IMR-90 (cell line): ENCODE measurements at regions not wholly inside any gene's neighbourhood (a gene's known extent, or its start where the extent isn't known, plus 50 kb on each side); places are given as distances from the start of the nearest gene placed in this dataset.

Source experiments
- ATAC-seq: fragments of 200-7000 bp; cut with Tn5 transposase; 2 replicates; pipeline ENCODE4 v1.9.1; 2020; ENCODE audit warnings: low read depth, mild to moderate bottlenecking, moderate library complexity
- BruUV-seq: library from RNA; stranded (reverse); fragments of 400-500 nt; replicated peaks from 2 replicates; lab custom pipeline; 2021; lab: Mats Ljungman, UMichigan
- CTCF ChIA-PET: fragments of 300-600 bp; formaldehyde crosslinking; extraction: SDS; loops from one replicate; lab custom pipeline; 2021; ENCODE audit warnings: antibody characterized with exemption; lab: Yijun Ruan, JAX
- POLR2A ChIA-PET: fragments of 300-600 bp; sonication (Branson Sonifier 250); formaldehyde crosslinking; loops from one replicate; lab custom pipeline; 2022; ENCODE audit warnings: antibody characterized with exemption; ENCODE audit not compliant: unreplicated experiment; lab: Charles Lee
- DNase-seq: peaks from one replicate; pipeline ENCODE4 v3.0.0; 2013
- H2AFZ ChIP-seq: replicated peaks from 2 replicates; pipeline ENCODE3; 2013; ENCODE audit warnings: low read length, mild to moderate bottlenecking; ENCODE audit not compliant: poor library complexity
- H2AK5ac ChIP-seq: 2 replicates; pipeline ENCODE4 v1.6.1; 2013; ENCODE audit warnings: low read depth, low read length, inconsistent platforms
- H2AK9ac ChIP-seq: replicated peaks from 2 replicates; pipeline ENCODE3; 2013; ENCODE audit warnings: mild to moderate bottlenecking, low read depth, low read length, moderate library complexity; ENCODE audit not compliant: poor library complexity
- H2BK120ac ChIP-seq: 2 replicates; pipeline ENCODE4 v1.6.1; 2013; ENCODE audit warnings: low read depth, low read length, inconsistent platforms
- H2BK15ac ChIP-seq: 3 replicates; pipeline ENCODE4 v1.6.1; 2013; ENCODE audit warnings: low read depth, low read length, inconsistent platforms
- H2BK20ac ChIP-seq: 2 replicates; pipeline ENCODE4 v1.6.1; 2013; ENCODE audit warnings: low read depth, mild to moderate bottlenecking, inconsistent platforms, low read length, moderate library complexity
- H2BK5ac ChIP-seq: 2 replicates; pipeline ENCODE4 v1.6.1; 2013; ENCODE audit warnings: mild to moderate bottlenecking, low read depth, low read length, inconsistent platforms; ENCODE audit not compliant: poor library complexity, severe bottlenecking
- H3K14ac ChIP-seq: replicated peaks from 2 replicates; pipeline ENCODE4 v1.6.1; 2013; ENCODE audit warnings: low read depth, low read length, inconsistent platforms
- H3K18ac ChIP-seq: 2 replicates; pipeline ENCODE4 v1.6.1; 2013; ENCODE audit warnings: low read depth, low read length, control low read depth
- H3K23ac ChIP-seq: 2 replicates; pipeline ENCODE4 v1.6.1; 2013; ENCODE audit warnings: low read depth, low read length, inconsistent platforms
- H3K27ac ChIP-seq: 2 replicates; pipeline ENCODE4 v1.5.1; 2013; ENCODE audit warnings: mild to moderate bottlenecking, control low read depth, low read length; ENCODE audit not compliant: insufficient read depth
- H3K27me3 ChIP-seq: 2 replicates; pipeline ENCODE4 v1.6.1; 2013; ENCODE audit warnings: low read length; ENCODE audit not compliant: control insufficient read depth, insufficient read depth
- H3K36me3 ChIP-seq: 2 replicates; pipeline ENCODE4 v1.6.1; 2013; ENCODE audit warnings: low read length, mixed read lengths; ENCODE audit not compliant: control insufficient read depth, insufficient read depth
- H3K4ac ChIP-seq: 2 replicates; pipeline ENCODE4 v1.6.1; 2013; ENCODE audit warnings: low read depth, low read length, inconsistent platforms
- H3K4me1 ChIP-seq: 2 replicates; pipeline ENCODE4 v1.6.1; 2013; ENCODE audit warnings: low read length, mixed read lengths; ENCODE audit not compliant: control insufficient read depth, insufficient read depth
- H3K4me2 ChIP-seq: 2 replicates; pipeline ENCODE4 v1.6.1; 2013; ENCODE audit warnings: low read depth, mild to moderate bottlenecking, control low read depth, low read length, moderate library complexity
- H3K4me3 ChIP-seq: 2 replicates; pipeline ENCODE4 v1.5.1; 2013; ENCODE audit warnings: low read depth, mild to moderate bottlenecking, control low read depth, low read length, moderate library complexity; ENCODE audit not compliant: insufficient read depth
- H3K56ac ChIP-seq: 2 replicates; pipeline ENCODE4 v1.6.1; 2013; ENCODE audit warnings: low read length, inconsistent platforms; ENCODE audit not compliant: insufficient read depth; ENCODE audit errors: extremely low read depth
- H3K79me1 ChIP-seq, 2 experiments: 2 replicates each; pipeline ENCODE4 v1.6.1; 2013; ENCODE audit warnings: low read length in 2 of 2, inconsistent platforms in 1 of 2, low read depth in 1 of 2
- H3K9ac ChIP-seq: 2 replicates; pipeline ENCODE4 v1.6.1; 2013; ENCODE audit warnings: low read depth, low read length, control low read depth
- H3K9me1 ChIP-seq: 2 replicates; pipeline ENCODE4 v1.6.1; 2013; ENCODE audit warnings: low read length, inconsistent platforms; ENCODE audit not compliant: insufficient read depth
- H3K9me3 ChIP-seq: 2 replicates; pipeline ENCODE4 v1.6.1; 2013; ENCODE audit warnings: low read length; ENCODE audit not compliant: control insufficient read depth, insufficient read depth
- H4K20me1 ChIP-seq: 2 replicates; pipeline ENCODE4 v1.6.1; 2013; ENCODE audit warnings: low read length, inconsistent platforms; ENCODE audit not compliant: insufficient read depth
- H4K5ac ChIP-seq: 2 replicates; pipeline ENCODE4 v1.6.1; 2013; ENCODE audit warnings: mild to moderate bottlenecking, low read depth, low read length, control low read depth
- H4K8ac ChIP-seq, 2 experiments: 2 replicates each; pipeline ENCODE4 v1.6.1; 2013; ENCODE audit warnings: low read depth in 2 of 2, low read length in 2 of 2, control low read depth in 1 of 2, inconsistent platforms in 1 of 2
- H4K91ac ChIP-seq: 2 replicates; pipeline ENCODE4 v1.6.1; 2013; ENCODE audit warnings: low read depth, low read length, inconsistent platforms; ENCODE audit not compliant: insufficient read depth
- CHD1 ChIP-seq: IDR thresholded peaks from 2 replicates; pipeline ENCODE4 v1.6.1; 2012; ENCODE audit warnings: low read depth, low read length, improper control_type of control experiment
- CTCF ChIP-seq: conservative IDR thresholded peaks from 2 replicates; pipeline ENCODE4 v1.5.1; 2012; ENCODE audit warnings: mild to moderate bottlenecking, low read depth, low read length, improper control_type of control experiment
- MAZ ChIP-seq: IDR thresholded peaks from 2 replicates; pipeline ENCODE4 v1.6.1; 2012; ENCODE audit warnings: low read depth, mild to moderate bottlenecking, low read length, improper control_type of control experiment, moderate library complexity, borderline replicate concordance
- NFE2L2 ChIP-seq: fragments of 150-350 bp; IDR thresholded peaks from 2 replicates; pipeline ENCODE4 v1.6.1; 2016; ENCODE audit warnings: low read depth, mild to moderate bottlenecking, low read length
- RAD21 ChIP-seq: IDR thresholded peaks from 2 replicates; pipeline ENCODE4 v1.6.1; 2012; ENCODE audit warnings: low read length, improper control_type of control experiment
- RCOR1 ChIP-seq: IDR thresholded peaks from 2 replicates; pipeline ENCODE4 v1.6.1; 2012; ENCODE audit warnings: mild to moderate bottlenecking, low read length, improper control_type of control experiment; ENCODE audit not compliant: insufficient replicate concordance
- RFX5 ChIP-seq: IDR thresholded peaks from 2 replicates; pipeline ENCODE4 v1.8.0; 2012; ENCODE audit warnings: low read depth, mild to moderate bottlenecking, low read length, moderate library complexity
- SMC3 ChIP-seq: fragments of 150-350 bp; IDR thresholded peaks from 2 replicates; pipeline ENCODE4 v1.6.1; 2016; ENCODE audit warnings: low read depth, mild to moderate bottlenecking, antibody characterized with exemption, low read length, moderate library complexity
- USF2 ChIP-seq: fragments of 150-350 bp; IDR thresholded peaks from 2 replicates; pipeline ENCODE4 v1.6.1; 2017; ENCODE audit warnings: mild to moderate bottlenecking, antibody characterized with exemption, low read length, low read depth
- WGBS, 2 experiments: methylation state at CpG; one replicate each; pipeline versions ENCODE4 v1.1.5 to v1.1.7; 2013; ENCODE audit warnings: missing lambda C conversion rate in 2 of 2; ENCODE audit not compliant: insufficient read length in 1 of 2; ENCODE audit errors: extremely low coverage in 2 of 2; 5-methylcytosine and 5-hydroxymethylcytosine counted together
- dilution Hi-C: fragments of 300-500 bp; cut with HindIII; formaldehyde crosslinking; loops from one replicate; pipeline ENCODE4 v1.14.3; 2018; ENCODE audit warnings: low sequenced_read_pairs; ENCODE audit not compliant: unreplicated experiment
- in situ Hi-C: fragments of 300-500 bp; cut with MboI; formaldehyde crosslinking; loops from 3 replicates; pipeline ENCODE4 v1.14.3; 2019; ENCODE audit warnings: low sequenced_read_pairs, inconsistent platforms, mixed read lengths
- intact Hi-C: fragments of 100-400 bp; cut with micrococcal nuclease; formaldehyde crosslinking; loops from 2 replicates; pipeline ENCODE4 v1.10.0; 2022

GRCh38 chr15:37490707-37491106 is 390.4 kb upstream of the MEIS2 start:
- Histone ChIP-seq H3K27me3 (no peaks in the 10 kb centered on the region), H4K91ac (no peak overlapping the region), H2AFZ (no peak overlapping the region), H3K36me3 (no peaks in the 10 kb centered on the region), H2BK15ac (no peak overlapping the region), H2BK20ac (no peak overlapping the region), H2AK5ac (no peak overlapping the region), H3K56ac (no peak overlapping the region), H3K4me3 (no peak overlapping the region), H4K8ac (no peak overlapping the region), H3K4me1 (no peaks in the 10 kb centered on the region), H2BK5ac (no peak overlapping the region), H3K4me2 (no peak overlapping the region), H3K4ac (no peak overlapping the region), H3K9me1 (no peaks in the 10 kb centered on the region), H3K9ac (no peak overlapping the region), H3K79me1 (no peaks in the 10 kb centered on the region), H4K5ac (no peak overlapping the region), H3K18ac (no peak overlapping the region), H2AK9ac (no peak overlapping the region), H3K9me3 (no peaks in the 10 kb centered on the region), H3K14ac (no peak overlapping the region), H3K27ac (no peak overlapping the region), H2BK120ac (no peak overlapping the region), H3K23ac (no peak overlapping the region), H4K20me1 (no peaks in the 10 kb centered on the region)
- WGBS, 2 experiments, result 80% methylated on average over 5 of the region's 26 CpGs; no CpG with 5 or more reads in 1 of the 2 experiments
- in situ Hi-C loops, result no loop called here
- ChIA-PET CTCF (no interaction called here), POLR2A (no interaction called here)
- no peak for DNase-seq
- no TSS peak for BruUV-seq
- ATAC-seq, result no peak
- TF ChIP-seq SMC3 (no peak), NFE2L2 (no peak), RFX5 (no peak), RAD21 (no peak), MAZ (no peak), CTCF (no peak), USF2 (no peak), RCOR1 (no peak), CHD1 (no peak)
- intact Hi-C loops, result no loop called here
- dilution Hi-C loops, result no loop called here
